Activated CD4-positive, alpha-beta T cell treated with anti-CD3 and anti-CD28 coated beads, Interleukin-2, amount 10 ng/mL, durations not matched to agents 7 days and 5 days (primary cell): ENCODE measurements at regions not wholly inside any gene's neighbourhood (a gene's known extent, or its start where the extent isn't known, plus 50 kb on each side); places are given as distances from the start of the nearest gene placed in this dataset.

Experiments used
- CTCF ChIA-PET: fragments of 350-600 bp; sonication (Branson Sonifier 250); formaldehyde crosslinking; loops from one replicate; lab custom pipeline; 2021; ENCODE audit warnings: antibody characterized with exemption; lab: Charles Lee
- POLR2A ChIA-PET: fragments of 350-600 bp; sonication (Branson Sonifier 250); formaldehyde crosslinking; loops from one replicate; lab custom pipeline; 2021; ENCODE audit warnings: antibody characterized with exemption; lab: Charles Lee
- DNase-seq: peaks from one replicate; pipeline ENCODE4 v3.0.0-alpha.2; 2020
- H3K27ac Mint-ChIP-seq: one replicate; pipeline ENCODE4 v1.8.0; 2021; ENCODE audit warnings: mild to moderate bottlenecking, moderate library complexity, mixed read lengths
- H3K27me3 Mint-ChIP-seq: one replicate; pipeline ENCODE4 v1.8.0; 2021; ENCODE audit warnings: mixed read lengths
- H3K36me3 Mint-ChIP-seq: one replicate; pipeline ENCODE4 v1.8.0; 2021; ENCODE audit warnings: low read depth, mixed read lengths
- H3K4me1 Mint-ChIP-seq: one replicate; pipeline ENCODE4 v1.8.0; 2021; ENCODE audit warnings: mixed read lengths
- H3K4me3 Mint-ChIP-seq: one replicate; pipeline ENCODE4 v1.8.0; 2021; ENCODE audit warnings: mild to moderate bottlenecking, moderate library complexity, mixed read lengths
- H3K9me3 Mint-ChIP-seq: one replicate; pipeline ENCODE4 v1.8.0; 2021; ENCODE audit warnings: mixed read lengths

- no peak overlapping the region for H3K27ac Mint-ChIP-seq
- H3K4me3 Mint-ChIP-seq: no peak overlapping the region
- no peaks in the 10 kb centered on the region for H3K9me3 Mint-ChIP-seq
- no peaks in the 10 kb centered on the region for H3K4me1 Mint-ChIP-seq
- POLR2A ChIA-PET: no interaction called here
- H3K36me3 Mint-ChIP-seq: no peaks in the 10 kb centered on the region
- H3K27me3 Mint-ChIP-seq: peaks cover 10% of the 10 kb centered on the region
- DNase-seq: no peak
- CTCF ChIA-PET: interaction anchor here (1.0 kb wide), 2 partner anchors 17 to 20 kb away, joined by 3 read pairs; no protein-coding TSS in a partner anchor
These were observed 102.1 kb upstream of the SIAH1 start for GRCh38 chr16:48487287-48487686.

- H3K9me3 Mint-ChIP-seq: peaks cover 1% of the 10 kb centered on the region
- ChIA-PET CTCF (no interaction called here), POLR2A (no interaction called here)
- no peak for DNase-seq
- no peak overlapping the region for H3K27ac Mint-ChIP-seq
- no peaks in the 10 kb centered on the region for H3K4me1 Mint-ChIP-seq
- H3K36me3 Mint-ChIP-seq: no peaks in the 10 kb centered on the region
- H3K27me3 Mint-ChIP-seq: peaks cover 11% of the 10 kb centered on the region
- H3K4me3 Mint-ChIP-seq: no peak overlapping the region
These were observed 96.6 kb upstream of the SIAH1 start for GRCh38 chr16:48481772-48482171.

GRCh38 chr16:48481211-48481610 is 96.0 kb upstream of the SIAH1 start:
- H3K36me3 Mint-ChIP-seq: no peaks in the 10 kb centered on the region
- DNase-seq: no peak

GRCh38 chr16:48479955-48480354 is 94.7 kb upstream of the SIAH1 start:
- POLR2A ChIA-PET: interaction anchor here (0.5 kb wide), 1 partner anchor 246 kb away, joined by 5 read pairs; no protein-coding TSS in a partner anchor
- H3K27me3 Mint-ChIP-seq: peaks cover 11% of the 10 kb centered on the region
- H3K9me3 Mint-ChIP-seq: peaks cover 1% of the 10 kb centered on the region
- H3K36me3 Mint-ChIP-seq: no peaks in the 10 kb centered on the region
- no peak for DNase-seq
- H3K4me1 Mint-ChIP-seq: no peaks in the 10 kb centered on the region
- H3K27ac Mint-ChIP-seq: no peak overlapping the region
- CTCF ChIA-PET: interaction anchor here (0.7 kb wide), 1 partner anchor 13 kb away, joined by 4 read pairs; no protein-coding TSS in a partner anchor
- H3K4me3 Mint-ChIP-seq: no peak overlapping the region

More at GRCh38 chr16:48481211-48481610, 96.0 kb upstream of the SIAH1 start:
- peaks cover 11% of the 10 kb centered on the region for H3K27me3 Mint-ChIP-seq
- POLR2A ChIA-PET: no interaction called here
- H3K4me1 Mint-ChIP-seq: no peaks in the 10 kb centered on the region
- CTCF ChIA-PET: no interaction called here
- no peak overlapping the region for H3K27ac Mint-ChIP-seq
- no peak overlapping the region for H3K4me3 Mint-ChIP-seq
- peaks cover 1% of the 10 kb centered on the region for H3K9me3 Mint-ChIP-seq

GRCh38 chr16:48479329-48479728 is 94.1 kb upstream of the SIAH1 start:
- Mint-ChIP-seq H3K4me3 (no peak overlapping the region), H3K9me3 (peaks cover 1% of the 10 kb centered on the region), H3K27ac (no peak overlapping the region), H3K27me3 (peaks cover 13% of the 10 kb centered on the region), H3K4me1 (no peaks in the 10 kb centered on the region), H3K36me3 (no peaks in the 10 kb centered on the region)
- no peak for DNase-seq
- ChIA-PET CTCF (no interaction called here), POLR2A (interaction anchor here (0.5 kb wide), 1 partner anchor 246 kb away, joined by 5 read pairs; no protein-coding TSS in a partner anchor)

GRCh38 chr16:48478393-48478792 is 93.2 kb upstream of the SIAH1 start:
- Mint-ChIP-seq H3K9me3 (peaks cover 1% of the 10 kb centered on the region), H3K36me3 (no peaks in the 10 kb centered on the region), H3K4me1 (no peaks in the 10 kb centered on the region), H3K4me3 (no peak overlapping the region), H3K27me3 (peaks cover 17% of the 10 kb centered on the region), H3K27ac (no peak overlapping the region)
- DNase-seq: no peak
- POLR2A ChIA-PET: no interaction called here
- CTCF ChIA-PET: interaction anchor here (0.8 kb wide), 1 partner anchor 32 kb away, joined by 3 read pairs; no protein-coding TSS in a partner anchor

- Mint-ChIP-seq H3K36me3 (no peaks in the 10 kb centered on the region), H3K4me3 (no peak overlapping the region), H3K4me1 (peaks cover 3% of the 10 kb centered on the region), H3K9me3 (no peaks in the 10 kb centered on the region), H3K27ac (no peak overlapping the region), H3K27me3 (peaks cover 9% of the 10 kb centered on the region)
- POLR2A ChIA-PET: no interaction called here
- DNase-seq: no peak
- CTCF ChIA-PET: no interaction called here
These were observed 86.2 kb upstream of the SIAH1 start for GRCh38 chr16:48471435-48471834.

- ChIA-PET CTCF (no interaction called here), POLR2A (no interaction called here)
- Mint-ChIP-seq H3K4me1 (peaks cover 15% of the 10 kb centered on the region), H3K4me3 (no peak overlapping the region), H3K27me3 (peaks cover 26% of the 10 kb centered on the region), H3K27ac (no peak overlapping the region), H3K9me3 (no peaks in the 10 kb centered on the region), H3K36me3 (no peaks in the 10 kb centered on the region)
- DNase-seq: no peak
These were observed 77.0 kb upstream of the SIAH1 start for GRCh38 chr16:48462106-48462740.

- no peak for DNase-seq
- Mint-ChIP-seq H3K36me3 (no peaks in the 10 kb centered on the region), H3K27ac (no peak overlapping the region), H3K9me3 (no peaks in the 10 kb centered on the region), H3K4me1 (peaks cover 15% of the 10 kb centered on the region), H3K27me3 (peaks cover 26% of the 10 kb centered on the region), H3K4me3 (no peak overlapping the region)
- CTCF ChIA-PET: no interaction called here
- POLR2A ChIA-PET: no interaction called here
These were observed 74.0 kb upstream of the SIAH1 start for GRCh38 chr16:48459167-48459566.

- no peaks in the 10 kb centered on the region for H3K9me3 Mint-ChIP-seq
- no peak overlapping the region for H3K27ac Mint-ChIP-seq
- CTCF ChIA-PET: interaction anchor here (0.5 to 0.7 kb wide), 3 partner anchors 15 to 164 kb away, joined by 3 to 6 read pairs (median 3); no protein-coding TSS in a partner anchor
- peaks cover 4% of the 10 kb centered on the region for H3K27me3 Mint-ChIP-seq
- DNase-seq: no peak
- POLR2A ChIA-PET: no interaction called here
- no peak overlapping the region for H3K4me3 Mint-ChIP-seq
- no peaks in the 10 kb centered on the region for H3K36me3 Mint-ChIP-seq
- H3K4me1 Mint-ChIP-seq: peaks cover 13% of the 10 kb centered on the region
These were observed 68.8 kb upstream of the SIAH1 start for GRCh38 chr16:48454051-48454450.

- no peak overlapping the region for H3K4me3 Mint-ChIP-seq
- ChIA-PET CTCF (no interaction called here), POLR2A (no interaction called here)
- H3K36me3 Mint-ChIP-seq: no peaks in the 10 kb centered on the region
- DNase-seq: no peak
- peaks cover 6% of the 10 kb centered on the region for H3K4me1 Mint-ChIP-seq
- no peaks in the 10 kb centered on the region for H3K9me3 Mint-ChIP-seq
- peaks cover 3% of the 10 kb centered on the region for H3K27me3 Mint-ChIP-seq
- H3K27ac Mint-ChIP-seq: no peak overlapping the region
These were observed 68.0 kb upstream of the SIAH1 start for GRCh38 chr16:48452991-48453760.

- ChIA-PET CTCF (no interaction called here), POLR2A (no interaction called here)
- no peak overlapping the region for H3K4me3 Mint-ChIP-seq
- H3K9me3 Mint-ChIP-seq: no peaks in the 10 kb centered on the region
- no peaks in the 10 kb centered on the region for H3K36me3 Mint-ChIP-seq
- H3K27me3 Mint-ChIP-seq: peaks cover 3% of the 10 kb centered on the region
- H3K27ac Mint-ChIP-seq: no peak overlapping the region
- DNase-seq: no peak
- no peaks in the 10 kb centered on the region for H3K4me1 Mint-ChIP-seq
These were observed 66.1 kb upstream of the SIAH1 start for GRCh38 chr16:48451323-48451722.

- DNase-seq: no peak
- POLR2A ChIA-PET: no interaction called here
- Mint-ChIP-seq H3K36me3 (no peaks in the 10 kb centered on the region), H3K4me1 (no peaks in the 10 kb centered on the region), H3K4me3 (no peak overlapping the region), H3K27me3 (peaks cover 2% of the 10 kb centered on the region), H3K9me3 (no peaks in the 10 kb centered on the region), H3K27ac (no peak overlapping the region)
- CTCF ChIA-PET: no interaction called here
These were observed 65.2 kb upstream of the SIAH1 start for GRCh38 chr16:48450367-48450766.
